Motor neuron (in vitro differentiated cells): ENCODE measurements at regions not wholly inside any gene's neighbourhood (a gene's known extent, or its start where the extent isn't known, plus 50 kb on each side); places are given as distances from the start of the nearest gene placed in this dataset.
"Not testable (repeated sequence)": the region's sequence is repeated elsewhere in the genome, so short reads cannot be mapped to it uniquely, and the experiment has no call there.

ENCODE experiments used
- ATAC-seq, 8 experiments: fragments of 200-7000 bp; cut with Tn5 transposase; replicated peaks in 6 of 8; 2 replicates each; pipeline ENCODE4 v1.8.0; 2021; ENCODE audit warnings: mild to moderate bottlenecking in 8 of 8, moderate library complexity in 8 of 8
- H3K27ac ChIP-seq, 2 donors: fragments of 250-450 bp; sonication (Bioruptor Pico); 2 replicates each; pipeline ENCODE4 v1.9.0; 2021; ENCODE audit warnings: antibody characterized with exemption in 2 of 2, mild to moderate bottlenecking in 2 of 2, moderate library complexity in 1 of 2
- H3K4me1 ChIP-seq, 2 donors: fragments of 250-450 bp; sonication (Bioruptor Pico); replicated peaks in 1 of 2; 2 replicates each; pipeline ENCODE4 v1.6.1; 2021; ENCODE audit warnings: antibody characterized with exemption in 2 of 2, mild to moderate bottlenecking in 2 of 2, moderate library complexity in 1 of 2
- H3K4me3 ChIP-seq, 5 donors: fragments of 250-450 bp; sonication (Bioruptor Pico); 2 replicates each; pipeline ENCODE4 v1.9.0; 2021; ENCODE audit warnings: antibody characterized with exemption in 5 of 5, mild to moderate bottlenecking in 5 of 5, moderate library complexity in 4 of 5
- WGBS, 10 experiments: fragments of 450-650 bp; shearing (Covaris generic); methylation state at CpG; one replicate each; pipeline ENCODE4 v1.0.0; 2022; 5-methylcytosine and 5-hydroxymethylcytosine counted together
- in situ Hi-C, 9 experiments: fragments of 400-800 bp; cut with MboI; loops; one replicate each; pipeline ENCODE4 v1.15.0; 2021; ENCODE audit warnings: low sequenced_read_pairs in 9 of 9, low pct_unique_long_range_greater_than_20kb in 2 of 9; ENCODE audit not compliant: unreplicated experiment in 9 of 9

- WGBS, 10 experiments = 11 to 92% (median 56%) methylated on average over 1 of the region's 1 CpG; no CpG with 5 or more reads in 3 of the 10 experiments
- ATAC-seq = no peak
- no peak overlapping the region for H3K27ac ChIP-seq
- H3K4me1 ChIP-seq = no peaks in the 10 kb centered on the region
- in situ Hi-C loops = no loop called here
- no peak overlapping the region for H3K4me3 ChIP-seq
These were observed 242.8 kb downstream of the RASEF start for GRCh38 chr9:82820186-82820585.

- Histone ChIP-seq H3K4me3 (no peak overlapping the region), H3K27ac (no peak overlapping the region), H3K4me1 (no peaks in the 10 kb centered on the region)
- 5 to 100% (median 46%) methylated on average over 1 to 4 of the region's 4 CpGs for WGBS, 10 experiments
- peak in 1 of 8 experiments; percentile 37 for ATAC-seq
- in situ Hi-C loops = no loop called here
These were observed 233.1 kb downstream of the RASEF start for GRCh38 chr9:82829818-82830217.

- no peak overlapping the region for H3K27ac ChIP-seq
- 50 to 100% (median 89%) methylated on average over 1 to 2 of the region's 2 CpGs for WGBS, 10 experiments
- H3K4me3 ChIP-seq = no peak overlapping the region
- no peaks in the 10 kb centered on the region for H3K4me1 ChIP-seq
- in situ Hi-C loops = no loop called here
- no peak for ATAC-seq
These were observed 197.4 kb downstream of the RASEF start for GRCh38 chr9:82865524-82865923.

GRCh38 chr9:82880336-82881050, 182.4 kb downstream of the RASEF start:
- ATAC-seq = peak in 4 of 8 experiments; percentile 35 to 80 (median 76)
- Histone ChIP-seq H3K27ac (no peak overlapping the region), H3K4me3 (no peak overlapping the region), H3K4me1 (peaks cover 9 to 15% of the 10 kb centered on the region in 2 donors)
- in situ Hi-C loops = no loop called here
- 8 to 88% (median 40%) methylated on average over 2 to 5 of the region's 5 CpGs; no CpG with 5 or more reads in 1 of the 10 experiments for WGBS, 10 experiments

- whole genome bisulfite sequencing, 10 experiments = 88 to 100% (median 100%) methylated on average over 1 of the region's 1 CpG; no CpG with 5 or more reads in 5 of the 10 experiments
- peaks cover 9 to 15% of the 10 kb centered on the region in 2 donors for H3K4me1 ChIP-seq
- in situ Hi-C loops = no loop called here
- H3K27ac ChIP-seq = no peak overlapping the region
- H3K4me3 ChIP-seq = no peak overlapping the region
- ATAC-seq = peak in 1 of 8 experiments; percentile 26
These were observed 180.8 kb downstream of the RASEF start for GRCh38 chr9:82882138-82882537.

- Histone ChIP-seq H3K4me1 (peaks cover 9 to 15% of the 10 kb centered on the region in 2 donors), H3K4me3 (no peak overlapping the region), H3K27ac (no peak overlapping the region)
- in situ Hi-C loops = no loop called here
- WGBS, 10 experiments = 0 to 51% (median 29%) methylated on average over 1 to 2 of the region's 2 CpGs; no CpG with 5 or more reads in 1 of the 10 experiments
- ATAC-seq = no peak
These were observed 180.2 kb downstream of the RASEF start for GRCh38 chr9:82882748-82883147.

- WGBS, 10 experiments = 50 to 100% (median 100%) methylated on average over 1 to 3 of the region's 3 CpGs; no CpG with 5 or more reads in 1 of the 10 experiments
- in situ Hi-C loops = no loop called here
- ATAC-seq = no peak
- Histone ChIP-seq H3K27ac (no peak overlapping the region), H3K4me1 (peaks cover 9 to 15% of the 10 kb centered on the region in 2 donors), H3K4me3 (no peak overlapping the region)
These were observed 179.5 kb downstream of the RASEF start for GRCh38 chr9:82883436-82883835.

GRCh38 chr9:82883974-82884373, 179.0 kb downstream of the RASEF start:
- ATAC-seq, in situ Hi-C loops, H3K4me3 ChIP-seq, H3K27ac ChIP-seq: not testable (repeated sequence)
- 20 to 100% (median 93%) methylated on average over 1 to 3 of the region's 7 CpGs; no CpG with 5 or more reads in 7 of the 10 experiments for WGBS, 10 experiments
- H3K4me1 ChIP-seq = peaks cover 9 to 15% of the 10 kb centered on the region in 2 donors

GRCh38 chr9:82890401-82890800, 172.5 kb downstream of the RASEF start:
- no peak for ATAC-seq
- in situ Hi-C loops = no loop called here
- Histone ChIP-seq H3K27ac (no peak overlapping the region), H3K4me1 (peaks cover 15 to 17% of the 10 kb centered on the region in 2 donors), H3K4me3 (no peak overlapping the region)
- WGBS, 10 experiments = 11 to 100% (median 79%) methylated on average over 1 to 3 of the region's 4 CpGs; no CpG with 5 or more reads in 1 of the 10 experiments

- ATAC-seq = no peak
- Histone ChIP-seq H3K4me1 (peaks cover 20% of the 10 kb centered on the region in 2 donors), H3K4me3 (no peak overlapping the region), H3K27ac (no peak overlapping the region)
- in situ Hi-C loops = no loop called here
These were observed 172.1 kb downstream of the RASEF start for GRCh38 chr9:82890865-82891264.

GRCh38 chr9:82891321-82891720, 171.6 kb downstream of the RASEF start:
- ATAC-seq = no peak
- H3K27ac ChIP-seq = no peak overlapping the region
- 0 to 100% (median 88%) methylated on average over 1 of the region's 1 CpG; no CpG with 5 or more reads in 5 of the 10 experiments for WGBS, 10 experiments
- H3K4me1 ChIP-seq = peaks cover 20 to 21% of the 10 kb centered on the region in 2 donors
- H3K4me3 ChIP-seq = no peak overlapping the region
- in situ Hi-C loops = no loop called here

GRCh38 chr9:82893549-82893948, 169.4 kb downstream of the RASEF start:
- ATAC-seq = no peak
- Histone ChIP-seq H3K4me3 (no peak overlapping the region), H3K27ac (no peak overlapping the region), H3K4me1 (peaks cover 20 to 21% of the 10 kb centered on the region in 2 donors)
- in situ Hi-C loops = no loop called here

GRCh38 chr9:82894548-82894947, 168.4 kb downstream of the RASEF start:
- ATAC-seq = peak in 5 of 8 experiments; percentile 65 to 73 (median 68)
- Histone ChIP-seq H3K4me3 (no peak overlapping the region), H3K4me1 (peaks cover 20 to 21% of the 10 kb centered on the region in 2 donors), H3K27ac (peak overlapping the region in 1 of 2 donors; percentile 31)
- 0 to 80% (median 60%) methylated on average over 1 of the region's 1 CpG; no CpG with 5 or more reads in 6 of the 10 experiments for WGBS, 10 experiments
- in situ Hi-C loops = no loop called here
